GM23248 (cell line): ENCODE measurements at regions not wholly inside any gene's neighbourhood (a gene's known extent, or its start where the extent isn't known, plus 50 kb on each side); places are given as distances from the start of the nearest gene placed in this dataset.

ENCODE experiments used
- DNase-seq: peaks from one replicate; pipeline ENCODE4 v3.0.0-alpha.2; 2015
- H2AFZ ChIP-seq: fragments of 200-600 bp; sonication (generic); 2 replicates; pipeline ENCODE4 v1.6.1; 2016; ENCODE audit warnings: antibody characterized with exemption
- H3F3A ChIP-seq: fragments of 200-600 bp; sonication (generic); 2 replicates; pipeline ENCODE4 v1.6.1; 2016; ENCODE audit warnings: mild to moderate bottlenecking, antibody characterized with exemption, mixed run types; ENCODE audit not compliant: insufficient read depth
- H3K27ac ChIP-seq: fragments of 200-600 bp; sonication (generic); 2 replicates; pipeline ENCODE4 v1.5.1; 2016; ENCODE audit warnings: mild to moderate bottlenecking
- H3K27me3 ChIP-seq: fragments of 200-600 bp; sonication (generic); replicated peaks from 2 replicates; pipeline ENCODE4 v1.6.1; 2016; ENCODE audit warnings: mild to moderate bottlenecking; ENCODE audit not compliant: insufficient read depth
- H3K36me3 ChIP-seq: fragments of 200-600 bp; sonication (generic); 2 replicates; pipeline ENCODE4 v1.6.1; 2016; ENCODE audit warnings: low read depth, mild to moderate bottlenecking
- H3K4me1 ChIP-seq: fragments of 200-600 bp; sonication (generic); 2 replicates; pipeline ENCODE4 v1.6.1; 2016; ENCODE audit warnings: mild to moderate bottlenecking; ENCODE audit not compliant: insufficient read depth
- H3K4me2 ChIP-seq: fragments of 200-600 bp; sonication (generic); one replicate; pipeline ENCODE4 v1.6.1; 2016; ENCODE audit warnings: mild to moderate bottlenecking; ENCODE audit not compliant: unreplicated experiment
- H3K4me3 ChIP-seq: fragments of 200-600 bp; sonication (generic); 2 replicates; pipeline ENCODE4 v1.5.1; 2016; ENCODE audit warnings: mild to moderate bottlenecking
- H3K79me2 ChIP-seq: fragments of 200-600 bp; sonication (generic); 2 replicates; pipeline ENCODE4 v1.6.1; 2016; ENCODE audit warnings: mild to moderate bottlenecking; ENCODE audit not compliant: insufficient read depth
- H3K9ac ChIP-seq: fragments of 200-600 bp; sonication (generic); 2 replicates; pipeline ENCODE4 v1.6.1; 2016; ENCODE audit warnings: mild to moderate bottlenecking
- H3K9me2 ChIP-seq: fragments of 200-600 bp; sonication (generic); 2 replicates; pipeline ENCODE4 v1.6.1; 2016; ENCODE audit warnings: mixed run types, mild to moderate bottlenecking, moderate library complexity; ENCODE audit not compliant: insufficient read depth
- H3K9me3 ChIP-seq: fragments of 200-600 bp; sonication (generic); one replicate; pipeline ENCODE4 v1.6.1; 2017; ENCODE audit warnings: low read depth
- H4K20me1 ChIP-seq: fragments of 200-600 bp; sonication (generic); 2 replicates; pipeline ENCODE4 v1.6.0; 2016; ENCODE audit not compliant: insufficient read depth
- EZH2 ChIP-seq: fragments of 200-600 bp; sonication (generic); IDR thresholded peaks from 2 replicates; pipeline ENCODE4 v1.6.1; 2018; ENCODE audit warnings: antibody characterized with exemption, mild to moderate bottlenecking; ENCODE audit not compliant: insufficient read depth, poor library complexity, severe bottlenecking
- EZH2phosphoT487 ChIP-seq: fragments of 200-600 bp; sonication (generic); IDR thresholded peaks from 2 replicates; pipeline ENCODE4 v1.6.1; 2018; ENCODE audit warnings: antibody characterized with exemption, moderate library complexity, mild to moderate bottlenecking, low read depth; ENCODE audit not compliant: insufficient read depth
- WGBS, 2 experiments: methylation state at CpG; one replicate each; pipeline ENCODE4 v1.1.6; 2015 to 2017; ENCODE audit warnings: low lambda C conversion rate in 2 of 2, low coverage in 1 of 2; ENCODE audit errors: missing lambda C conversion rate in 2 of 2; 5-methylcytosine and 5-hydroxymethylcytosine counted together
- in situ Hi-C: fragments of 300-500 bp; cut with MboI; formaldehyde crosslinking; loops from 2 replicates; pipeline ENCODE4 v1.15.0; 2020

- WGBS, 2 experiments, result 55 to 59% methylated on average over 4 of the region's 4 CpGs
- DNase-seq, result peak; percentile 32
- in situ Hi-C loops, result no loop called here
- no peaks in the 10 kb centered on the region for H3K27me3 ChIP-seq
- H3K79me2 ChIP-seq, result no peaks in the 10 kb centered on the region
- no peak for TF ChIP-seq EZH2phosphoT487
- no peak for TF ChIP-seq EZH2
- no peaks in the 10 kb centered on the region for H3K9me3 ChIP-seq
- H3K9ac ChIP-seq, result no peak overlapping the region
- H3K4me2 ChIP-seq, result peak overlapping the region; percentile 63
- no peaks in the 10 kb centered on the region for H4K20me1 ChIP-seq
- H3K27ac ChIP-seq, result peak overlapping the region; percentile 71
- H3K4me1 ChIP-seq, result peaks cover 51% of the 10 kb centered on the region
- H3K9me2 ChIP-seq, result no peaks in the 10 kb centered on the region
- peaks cover 39% of the 10 kb centered on the region for H3F3A ChIP-seq
- H3K4me3 ChIP-seq, result no peak overlapping the region
- no peak overlapping the region for H2AFZ ChIP-seq
- no peaks in the 10 kb centered on the region for H3K36me3 ChIP-seq
These were observed 128.2 kb upstream of the OSTN start for GRCh38 chr3:191070762-191071403.

GRCh38 chr3:191070201-191070600 lies 128.8 kb upstream of the OSTN start:
- Histone ChIP-seq H4K20me1 (no peaks in the 10 kb centered on the region), H2AFZ (no peak overlapping the region), H3K4me3 (peak overlapping the region; percentile 35; the same call in 1 of the 2 replicates), H3K4me1 (peaks cover 58% of the 10 kb centered on the region), H3K27me3 (no peaks in the 10 kb centered on the region), H3K9me3 (no peaks in the 10 kb centered on the region), H3K79me2 (no peaks in the 10 kb centered on the region), H3K4me2 (peak overlapping the region; percentile 63), H3K9me2 (no peaks in the 10 kb centered on the region), H3K9ac (0 out of 2 replicates have a peak overlapping the region, but pooled peaks have one; percentile 27), H3K36me3 (no peaks in the 10 kb centered on the region), H3K27ac (peak overlapping the region; percentile 71), H3F3A (peaks cover 46% of the 10 kb centered on the region)
- peak; percentile 95 for DNase-seq
- 0 to 1% methylated on average over 2 of the region's 2 CpGs for WGBS, 2 experiments
- in situ Hi-C loops, result no loop called here
- no peak for TF ChIP-seq EZH2
- 0 out of 2 replicates have a peak, but pooled peaks have one; percentile 22 for TF ChIP-seq EZH2phosphoT487

GRCh38 chr3:191068946-191069813 lies 129.9 kb upstream of the OSTN start:
- 46 to 50% methylated on average over 5 of the region's 5 CpGs for WGBS, 2 experiments
- peak; percentile 52 for DNase-seq

GRCh38 chr3:191066669-191067068 lies 132.4 kb upstream of the OSTN start:
- Histone ChIP-seq H3K27ac (peak overlapping the region; percentile 5; the same call in 1 of the 2 replicates), H3K27me3 (no peaks in the 10 kb centered on the region), H2AFZ (no peak overlapping the region), H3K9me3 (no peaks in the 10 kb centered on the region), H3K9ac (no peak overlapping the region), H4K20me1 (no peaks in the 10 kb centered on the region), H3K4me2 (peak overlapping the region; percentile 51), H3K79me2 (no peaks in the 10 kb centered on the region), H3K4me1 (peaks cover 62% of the 10 kb centered on the region), H3K36me3 (no peaks in the 10 kb centered on the region), H3K9me2 (no peaks in the 10 kb centered on the region), H3F3A (peaks cover 49% of the 10 kb centered on the region), H3K4me3 (no peak overlapping the region)
- peak; percentile 81 for DNase-seq
- 0 to 2% methylated on average over 1 of the region's 1 CpG for WGBS, 2 experiments
- in situ Hi-C loops, result no loop called here
- TF ChIP-seq EZH2, result no peak
- TF ChIP-seq EZH2phosphoT487, result no peak

More at GRCh38 chr3:191068946-191069813, 129.9 kb upstream of the OSTN start:
- H3K4me3 ChIP-seq, result peak overlapping the region; percentile 35; the same call in 1 of the 2 replicates
- H3K79me2 ChIP-seq, result no peaks in the 10 kb centered on the region
- peak overlapping the region; percentile 38; the same call in 1 of the 2 replicates for H2AFZ ChIP-seq
- peaks cover 50% of the 10 kb centered on the region for H3F3A ChIP-seq
- H3K4me1 ChIP-seq, result peaks cover 64% of the 10 kb centered on the region
- H3K9me2 ChIP-seq, result no peaks in the 10 kb centered on the region
- no peaks in the 10 kb centered on the region for H3K27me3 ChIP-seq
- no peaks in the 10 kb centered on the region for H3K36me3 ChIP-seq
- H3K9me3 ChIP-seq, result no peaks in the 10 kb centered on the region
- TF ChIP-seq EZH2 (no peak), EZH2phosphoT487 (no peak)
- H3K9ac ChIP-seq, result no peak overlapping the region
- H3K27ac ChIP-seq, result peak overlapping the region; percentile 71
- H3K4me2 ChIP-seq, result peak overlapping the region; percentile 63
- in situ Hi-C loops, result no loop called here
- H4K20me1 ChIP-seq, result no peaks in the 10 kb centered on the region
